GM19238 (cell line): ENCODE measurements at regions not wholly inside any gene's neighbourhood (a gene's known extent, or its start where the extent isn't known, plus 50 kb on each side); places are given as distances from the start of the nearest gene placed in this dataset.

Experiments
- DNase-seq: peaks from one replicate; pipeline ENCODE4 v3.0.0; 2011; ENCODE audit warnings: low spot score; ENCODE audit not compliant: insufficient read length

DNA sequence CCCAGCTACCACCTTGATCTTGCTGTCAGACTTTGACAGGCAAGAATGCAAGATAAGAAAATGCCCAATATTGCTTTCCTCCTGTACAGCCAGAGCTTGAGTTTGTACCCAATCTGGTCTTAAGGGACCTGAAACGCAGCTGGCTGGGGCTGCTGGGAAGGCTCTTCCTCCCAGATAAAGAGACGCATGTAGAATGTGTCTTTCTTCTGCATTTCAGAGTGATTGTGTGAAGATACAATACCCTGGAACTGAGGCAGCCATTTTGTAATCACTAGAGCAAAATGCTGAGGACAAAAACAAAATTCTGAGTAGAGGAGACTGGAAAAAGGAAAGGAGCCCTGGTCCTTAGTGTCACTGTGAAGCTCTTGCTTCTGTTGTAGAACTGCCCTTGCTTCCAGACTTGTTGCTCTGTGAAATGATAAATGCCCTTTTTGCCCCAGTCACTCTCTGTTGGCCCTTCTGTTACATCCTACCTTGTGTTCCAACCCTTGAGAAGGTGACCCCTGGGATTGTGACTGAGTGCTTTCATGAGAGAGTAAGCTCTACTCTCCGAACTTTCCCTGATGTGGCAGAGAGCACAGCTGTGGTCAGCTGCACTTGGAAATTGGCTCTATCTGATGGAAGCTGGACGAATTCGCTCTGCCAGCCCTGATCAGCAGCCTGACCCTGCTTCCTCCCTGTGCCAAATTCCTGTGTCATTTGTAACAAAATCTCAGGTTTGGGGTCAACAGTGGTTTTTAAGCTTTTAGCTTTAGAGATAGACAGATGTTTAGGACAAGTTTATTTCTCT is 137.4 kb upstream of the RBMS1 start:
- no peak for DNase-seq

DNA sequence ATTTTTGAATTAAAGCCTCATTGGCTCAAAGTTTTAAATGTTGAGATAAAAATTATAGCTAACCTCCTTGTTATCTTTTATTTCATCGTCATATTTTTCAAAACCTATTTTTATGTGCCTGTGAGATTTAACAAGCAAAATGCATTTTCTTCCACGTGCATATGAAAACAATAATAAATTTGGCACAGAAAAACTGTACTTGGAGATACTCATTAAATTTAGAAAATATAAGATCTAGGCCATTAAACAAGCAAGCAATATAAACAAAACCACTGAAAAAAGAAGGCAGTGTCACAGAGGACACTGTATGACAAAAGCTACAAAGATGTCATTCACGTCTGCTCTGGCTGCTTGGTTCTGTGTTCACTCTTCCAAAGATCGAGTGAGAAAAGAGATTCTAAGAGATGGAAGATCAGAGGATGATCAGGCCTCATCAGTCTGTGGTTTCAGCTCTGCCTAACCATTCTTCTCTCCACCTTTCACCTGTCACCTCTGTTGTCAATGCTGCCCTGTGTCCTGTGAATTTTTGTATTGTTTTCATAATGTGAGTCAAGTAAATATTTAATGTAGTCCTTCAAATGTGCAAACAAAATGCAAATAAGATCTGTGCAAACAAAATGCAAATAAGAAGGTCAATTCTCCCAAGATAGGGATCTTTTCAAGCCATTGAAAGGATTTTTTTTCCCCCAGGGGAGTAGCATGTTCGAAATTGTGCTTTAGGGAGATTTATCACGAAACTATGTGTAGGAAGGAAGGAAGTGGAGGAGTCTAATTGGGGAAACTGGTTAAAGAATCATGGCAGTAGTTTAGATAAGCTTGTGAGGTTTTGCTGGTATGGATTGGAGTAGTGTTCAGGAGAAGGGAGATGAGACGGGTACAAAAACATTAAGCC is 138.7 kb upstream of the RBMS1 start:
- no peak for DNase-seq

DNA sequence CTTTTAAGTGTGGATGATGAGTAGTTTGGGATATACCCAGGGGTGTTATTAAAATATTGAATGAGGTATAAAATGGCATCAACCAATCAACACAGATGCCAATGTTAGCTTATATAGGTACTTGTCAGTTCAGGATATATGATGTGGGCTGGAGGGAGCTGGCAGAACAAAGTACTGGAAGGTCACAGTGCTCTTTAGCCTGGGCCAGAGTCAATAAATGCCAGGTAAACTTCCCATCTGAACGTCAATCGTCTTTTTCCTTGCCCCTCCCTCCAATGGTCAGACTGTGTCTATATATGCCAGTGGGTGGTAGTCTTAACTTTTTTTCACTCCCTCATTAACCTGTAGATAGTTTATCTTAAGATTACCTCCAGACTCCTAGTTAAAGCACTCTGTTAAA is 140.8 kb upstream of the RBMS1 start:
- no peak for DNase-seq

DNA sequence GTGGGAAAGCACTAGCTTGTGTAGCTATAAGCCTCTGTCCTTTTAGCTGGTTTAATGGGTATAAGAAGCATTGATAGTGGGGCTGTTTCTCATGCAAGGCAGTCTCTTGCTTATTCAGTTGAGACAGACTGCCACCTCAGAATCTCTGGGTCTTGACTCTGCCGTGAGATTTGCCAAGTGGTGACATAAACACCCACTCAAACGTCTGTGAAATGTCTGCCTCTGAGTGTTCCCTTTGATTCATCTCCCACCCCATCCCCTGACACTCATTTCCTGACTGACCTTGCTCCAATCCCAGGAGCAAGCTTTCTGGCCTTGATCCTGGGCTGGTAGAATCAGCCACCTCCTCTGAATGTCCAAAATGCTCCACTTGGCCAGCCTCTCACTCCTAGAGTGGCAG is 141.9 kb upstream of the RBMS1 start:
- DNase-seq, result no peak

GRCh38 chr2:160639472-160639871 is 145.9 kb upstream of the RBMS1 start:
- DNase-seq, result no peak

DNA sequence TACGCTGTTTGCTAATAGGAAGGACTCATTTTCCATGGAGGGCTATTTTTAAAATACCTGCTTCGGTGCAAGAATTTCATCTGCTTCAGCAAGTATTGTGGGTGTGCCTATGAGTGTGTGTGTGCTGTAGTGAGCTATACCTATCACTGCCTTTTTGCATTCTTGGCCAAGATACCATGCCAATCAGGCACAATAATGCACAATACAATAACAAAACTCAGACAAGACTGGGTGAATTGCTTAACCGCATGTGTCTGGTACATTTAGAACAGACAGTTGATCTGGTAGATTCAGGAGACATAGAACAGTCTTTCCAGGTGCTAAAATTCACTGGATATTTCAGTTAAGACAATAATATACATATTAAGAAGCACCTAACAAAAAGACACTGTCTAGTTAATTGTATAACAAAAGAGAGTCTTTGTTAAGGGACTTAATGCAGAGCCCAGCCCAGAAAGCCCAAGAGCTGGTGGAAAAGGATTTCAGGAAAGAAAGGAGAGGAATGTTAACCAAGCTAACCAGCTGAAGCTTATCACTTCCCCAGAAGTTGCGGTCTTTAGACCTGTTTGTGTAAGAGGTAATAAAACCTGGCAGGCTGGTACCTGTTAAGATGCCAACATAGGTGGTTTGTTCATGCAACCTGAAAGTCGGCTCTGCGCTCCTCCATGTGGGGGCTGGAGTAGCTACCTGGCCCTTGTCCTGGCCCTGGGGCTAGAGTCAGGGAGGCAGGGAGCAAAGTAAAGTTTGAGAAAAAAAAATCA is 153.3 kb upstream of the RBMS1 start:
- DNase-seq, result no peak

GRCh38 chr2:160647967-160648685 is 154.5 kb upstream of the RBMS1 start:
- DNase-seq, result no peak

- DNase-seq, result no peak
Observed at GRCh38 chr2:160649698-160650097, 156.1 kb upstream of the RBMS1 start.

DNA sequence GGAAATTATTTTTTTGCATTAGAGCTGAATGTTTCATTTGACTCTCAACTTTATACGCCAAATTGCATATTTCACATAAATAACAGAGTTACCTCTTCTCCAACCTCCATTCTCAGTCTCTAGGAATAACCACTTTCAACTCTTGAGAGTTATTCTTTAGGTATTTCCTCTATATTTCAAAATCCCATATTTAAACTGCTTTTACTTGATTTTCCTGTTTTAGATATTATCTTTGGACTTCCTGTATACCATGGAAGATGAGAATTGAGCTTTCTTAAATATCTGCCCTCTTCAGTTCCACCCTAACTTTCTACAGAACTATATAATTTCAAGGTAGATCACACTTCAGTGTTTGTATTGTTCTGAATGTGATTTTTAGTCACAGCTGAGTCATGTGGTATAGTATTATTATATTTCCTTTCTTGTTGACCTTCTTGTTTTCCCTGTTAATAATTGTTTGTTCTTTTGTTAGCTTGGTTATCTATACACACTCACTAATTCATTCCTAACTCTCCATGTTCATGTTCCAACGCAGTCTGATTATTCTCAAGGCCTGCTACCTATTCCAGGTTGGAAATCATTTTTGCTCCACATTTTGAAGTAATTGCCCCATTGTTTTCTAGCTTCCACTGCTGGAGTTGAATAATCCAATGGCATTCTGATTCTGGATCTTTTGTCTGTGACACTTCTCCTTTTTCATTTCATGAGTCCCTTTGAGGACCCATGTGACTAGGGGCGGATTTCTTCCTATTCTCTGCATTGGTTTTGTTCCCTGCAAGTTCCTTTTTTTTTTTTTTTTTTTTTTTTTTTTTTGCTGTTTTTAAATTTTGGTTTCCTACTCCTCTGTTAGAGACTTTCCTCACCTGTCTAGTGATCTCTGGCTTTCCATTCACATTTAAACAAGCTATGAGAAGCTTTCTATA is 156.8 kb upstream of the RBMS1 start:
- no peak for DNase-seq

- DNase-seq, result no peak
Observed at GRCh38 chr2:160651416-160652200, 158.0 kb upstream of the RBMS1 start.

- no peak for DNase-seq
Observed at GRCh38 chr2:160652236-160652635, 158.6 kb upstream of the RBMS1 start.

- DNase-seq, result no peak
Observed at GRCh38 chr2:160657196-160657595, 163.6 kb upstream of the RBMS1 start.

DNA sequence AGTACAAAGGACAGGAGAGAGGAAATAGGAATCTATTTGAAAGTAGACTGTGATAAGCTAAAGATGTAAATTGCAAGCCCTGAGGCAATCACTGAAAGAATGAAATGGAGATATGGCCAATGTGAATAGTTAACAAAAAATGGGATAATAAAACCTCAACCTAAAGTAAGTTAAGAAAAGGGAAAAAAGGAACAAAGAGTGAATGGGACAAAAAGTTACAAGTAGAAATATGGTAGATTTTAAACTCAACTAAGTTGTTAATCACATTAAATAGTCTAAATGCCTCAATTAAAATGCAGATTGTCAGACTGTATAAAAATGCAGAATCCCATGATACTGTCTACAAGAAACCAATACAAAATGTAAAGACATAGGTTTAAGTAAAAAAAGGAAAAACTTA is 165.2 kb upstream of the RBMS1 start:
- no peak for DNase-seq

DNA sequence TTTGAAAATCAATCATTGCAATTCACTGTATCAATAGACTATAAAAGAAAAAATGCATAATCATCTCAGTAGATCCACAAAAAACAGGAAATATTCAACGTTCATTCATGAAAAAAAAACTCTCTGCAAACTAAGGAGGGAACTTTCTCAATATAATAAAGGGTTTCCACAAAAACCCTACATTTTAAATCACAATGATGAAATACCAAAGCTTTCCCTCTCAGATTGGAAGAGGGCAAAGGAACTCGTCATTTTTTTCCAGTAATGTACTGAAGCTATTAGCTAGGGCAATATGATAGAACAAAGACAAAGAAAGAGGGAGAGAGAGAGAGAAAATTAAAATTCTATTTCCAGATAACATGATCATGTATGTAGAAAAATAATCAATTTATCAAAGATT is 167.1 kb upstream of the RBMS1 start:
- DNase-seq, result no peak

GRCh38 chr2:160664603-160665140 is 171.1 kb upstream of the RBMS1 start:
- DNase-seq, result no peak

- DNase-seq, result no peak
Observed at GRCh38 chr2:160666154-160667060, 172.8 kb upstream of the RBMS1 start.

- no peak for DNase-seq
Observed at GRCh38 chr2:160667811-160668210, 174.2 kb upstream of the RBMS1 start.

DNA sequence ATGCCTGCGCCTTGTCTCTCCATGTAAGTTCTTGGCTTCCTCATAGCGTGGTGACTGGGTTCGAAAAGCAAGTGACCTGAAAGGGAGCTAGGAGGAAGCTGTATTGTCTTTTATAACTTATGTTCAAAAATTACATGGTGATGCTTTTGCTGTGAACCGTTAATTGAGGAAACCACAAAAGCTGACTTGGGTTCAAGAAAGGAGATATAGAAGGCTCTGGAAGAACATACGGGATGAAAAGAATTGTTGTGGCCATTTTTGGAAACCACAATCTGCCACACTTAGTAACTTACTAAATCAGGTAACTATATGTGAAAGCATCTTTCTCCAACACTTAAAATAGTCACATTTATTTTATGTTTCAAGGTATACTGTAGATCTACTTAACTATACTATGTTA is 177.0 kb upstream of the RBMS1 start:
- DNase-seq, result no peak
